ENCODE measurements at regions not wholly inside any gene's neighbourhood (a gene's known extent, or its start where the extent isn't known, plus 50 kb on each side); places are given as distances from the start of the nearest gene placed in this dataset.

- Histone ChIP-seq H2AFZ (ENCODE audit: low read depth, low read length, poor library complexity, severe bottlenecking) (no peak overlapping the region), H3K27ac (ENCODE audit: low read depth, low read length) (no peak overlapping the region), H3K4me1 (ENCODE audit: control insufficient read depth in 1 of 2, insufficient read depth in 2 of 2, low read length in 2 of 2) (no peaks in the 10 kb centered on the region), H3K27me3 (ENCODE audit: insufficient read depth, low read length) (no peaks in the 10 kb centered on the region), H3K9me2 (ENCODE audit: insufficient read depth) (no peaks in the 10 kb centered on the region), H3K9ac (ENCODE audit: low read length) (no peak overlapping the region), H3K4me2 (ENCODE audit: low read length) (no peak overlapping the region), H3K4me3 (replicated peaks in 1 of 2; ENCODE audit: low read depth in 1 of 2, low read length in 2 of 2) (no peak overlapping the region), H4K20me1 (ENCODE audit: insufficient read depth) (no peaks in the 10 kb centered on the region), H3K9me3 (ENCODE audit: control insufficient read depth in 1 of 2, insufficient read depth in 1 of 2, low read depth in 1 of 2, low read length in 2 of 2) (no peaks in the 10 kb centered on the region), H3K79me2 (ENCODE audit: insufficient read depth, low read length) (no peaks in the 10 kb centered on the region), H3K36me3 (ENCODE audit: control insufficient read depth in 1 of 2, insufficient read depth in 2 of 2, low read length in 2 of 2) (no peaks in the 10 kb centered on the region)
- ATAC-seq (no peak), DNase-seq (ENCODE audit: low read depth, low spot score) (no peak)
- ChIA-PET CTCF (no interaction called here), POLR2A (no interaction called here), RAD21 (ENCODE audit: low non-redundant PET in 1 of 2, low total read pairs in 2 of 2, uncharacterized antibody in 2 of 2, unreplicated experiment in 2 of 2) (no interaction called here)
- BruUV-seq (replicated peaks), result no TSS peak
- intact Hi-C loops (cut with micrococcal nuclease), result no loop called here
- TF ChIP-seq JUND (IDR thresholded peaks at IDR 0.05) (no peak), EZH2phosphoT487 (IDR thresholded peaks at IDR 0.05; ENCODE audit: borderline replicate concordance) (no peak), RAD21 (IDR thresholded peaks at IDR 0.05; ENCODE audit: low read depth) (no peak), EZH2 (IDR thresholded peaks at IDR 0.05) (no peak), TCF7L2 (IDR thresholded peaks at IDR 0.05; ENCODE audit: borderline replicate concordance, extremely low read depth, insufficient read depth, insufficient read length) (no peak), SRF (IDR thresholded peaks at IDR 0.05; ENCODE audit: low read depth) (no peak), CEBPB (IDR thresholded peaks at IDR 0.05; ENCODE audit: low read depth) (no peak), ATF3 (IDR thresholded peaks at IDR 0.05) (no peak), ZNF274 (IDR thresholded peaks at IDR 0.05; ENCODE audit: low read depth, low read length) (no peak), ZBTB33 (IDR thresholded peaks at IDR 0.05; ENCODE audit: extremely low read depth, insufficient replicate concordance, low read length) (no peak), POLR2AphosphoS5 (IDR thresholded peaks at IDR 0.05; ENCODE audit: low read depth, low read length) (no peak), MAX (IDR thresholded peaks at IDR 0.05) (no peak), CTCF (IDR thresholded peaks at IDR 0.05 in 2 of 3, conservative IDR thresholded peaks at IDR 0.05 in 1 of 3; ENCODE audit: borderline replicate concordance in 1 of 3, insufficient read depth in 1 of 3, low read depth in 2 of 3, low read length in 2 of 3) (no peak), CBX3 (IDR thresholded peaks at IDR 0.05; ENCODE audit: low read depth) (no peak), REST (IDR thresholded peaks at IDR 0.05; ENCODE audit: low read depth) (no peak), POLR2A (IDR thresholded peaks at IDR 0.05; ENCODE audit: borderline replicate concordance, extremely low read depth, insufficient read depth, insufficient read length) (no peak), YY1 (IDR thresholded peaks at IDR 0.05; ENCODE audit: extremely low read depth, insufficient replicate concordance, low read depth, low read length) (no peak), ELF1 (IDR thresholded peaks at IDR 0.05; ENCODE audit: borderline replicate concordance, low read depth) (no peak)
Measured at GRCh38 chr13:64528838-64529237, 2701.3 kb downstream of the PCDH9 start.

Measured in HCT116 (cell line).